ENCODE measurements at regions not wholly inside any gene's neighbourhood (a gene's known extent, or its start where the extent isn't known, plus 50 kb on each side); places are given as distances from the start of the nearest gene placed in this dataset.

DNA sequence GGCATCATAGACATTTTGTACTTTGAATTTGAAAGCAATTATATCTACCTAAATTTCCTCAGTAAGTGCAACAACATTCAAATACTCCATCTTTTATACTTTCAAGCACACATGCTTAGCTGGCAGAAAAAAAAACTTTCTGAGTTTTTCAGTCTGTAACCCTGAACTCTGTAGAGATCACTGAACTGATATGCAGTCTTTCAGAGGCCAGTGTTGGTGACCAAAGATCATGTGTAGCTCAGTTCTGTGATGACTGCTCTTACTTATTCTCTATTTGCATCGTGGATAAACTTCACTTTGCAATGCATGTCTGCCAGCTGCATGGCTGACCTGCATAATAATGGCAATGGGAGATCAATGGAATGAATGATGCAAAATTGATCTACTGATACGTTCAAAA lies 431.3 kb downstream of the FRK start:
- Mint-ChIP-seq H3K4me3 (no peak overlapping the region), H3K27ac (no peak overlapping the region), H3K4me1 (ENCODE audit: low read depth) (no peaks in the 10 kb centered on the region), H3K36me3 (ENCODE audit: low read depth) (no peaks in the 10 kb centered on the region), H3K9me3 (no peaks in the 10 kb centered on the region), H3K27me3 (ENCODE audit: insufficient read depth) (no peaks in the 10 kb centered on the region)
- no peak for TF ChIP-seq CTCF (IDR thresholded peaks at IDR 0.05)
- no peak for DNase-seq

DNA sequence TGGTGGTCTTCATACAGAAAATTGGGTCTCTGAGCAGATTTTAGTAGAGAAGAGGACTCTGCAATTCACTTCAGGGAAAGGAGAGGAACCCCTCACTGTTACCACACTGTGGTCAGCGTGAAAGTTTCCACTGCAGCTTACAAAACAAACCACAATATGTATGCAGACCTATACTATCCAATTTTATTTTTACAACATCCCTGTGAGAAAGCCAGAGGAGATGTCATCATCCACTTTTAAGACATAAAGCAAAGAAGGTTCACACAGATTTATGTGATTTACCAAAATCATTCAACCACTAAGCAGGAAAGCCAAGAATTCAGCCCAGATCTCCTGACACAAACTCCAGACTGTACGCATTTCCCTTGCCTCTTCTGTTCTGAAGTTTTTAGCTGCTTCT lies 442.4 kb downstream of the FRK start:
- DNase-seq: no peak
- TF ChIP-seq CTCF (IDR thresholded peaks at IDR 0.05): no peak
- Mint-ChIP-seq H3K36me3 (ENCODE audit: low read depth) (peaks cover 4% of the 10 kb centered on the region; the same call in 1 of the 2 replicates), H3K4me3 (no peak overlapping the region), H3K27ac (no peak overlapping the region), H3K27me3 (ENCODE audit: insufficient read depth) (no peaks in the 10 kb centered on the region), H3K9me3 (no peaks in the 10 kb centered on the region), H3K4me1 (ENCODE audit: low read depth) (peaks cover 28% of the 10 kb centered on the region)

- H3K27me3 Mint-ChIP-seq (ENCODE audit: insufficient read depth): no peaks in the 10 kb centered on the region
- H3K36me3 Mint-ChIP-seq (ENCODE audit: low read depth): peaks cover 4% of the 10 kb centered on the region; the same call in 1 of the 2 replicates
- no peak overlapping the region for H3K27ac Mint-ChIP-seq
- no peak for DNase-seq
- H3K4me1 Mint-ChIP-seq (ENCODE audit: low read depth): peaks cover 41% of the 10 kb centered on the region
- no peak overlapping the region for H3K4me3 Mint-ChIP-seq
- no peaks in the 10 kb centered on the region for H3K9me3 Mint-ChIP-seq
- no peak for TF ChIP-seq CTCF (IDR thresholded peaks at IDR 0.05)
Measured at GRCh38 chr6:115617031-115617430, 443.7 kb downstream of the FRK start.

- Mint-ChIP-seq H3K4me1 (ENCODE audit: low read depth) (peaks cover 58% of the 10 kb centered on the region), H3K27me3 (ENCODE audit: insufficient read depth) (no peaks in the 10 kb centered on the region), H3K36me3 (ENCODE audit: low read depth) (peaks cover 4% of the 10 kb centered on the region; the same call in 1 of the 2 replicates), H3K27ac (peak overlapping the region; percentile 34; the same call in 1 of the 2 replicates), H3K4me3 (peak overlapping the region; percentile 16; the same call in 1 of the 2 replicates), H3K9me3 (no peaks in the 10 kb centered on the region)
- no peak for TF ChIP-seq CTCF (IDR thresholded peaks at IDR 0.05)
- DNase-seq: peak; percentile 95
Measured at GRCh38 chr6:115613488-115613887, 447.2 kb downstream of the FRK start.

- H3K36me3 Mint-ChIP-seq (ENCODE audit: low read depth): peaks cover 4% of the 10 kb centered on the region; the same call in 1 of the 2 replicates
- no peak for DNase-seq
- H3K4me3 Mint-ChIP-seq: peak overlapping the region; percentile 16; the same call in 1 of the 2 replicates
- TF ChIP-seq CTCF (IDR thresholded peaks at IDR 0.05): no peak
- H3K4me1 Mint-ChIP-seq (ENCODE audit: low read depth): peaks cover 58% of the 10 kb centered on the region
- H3K27ac Mint-ChIP-seq: peak overlapping the region; percentile 34; the same call in 1 of the 2 replicates
- H3K27me3 Mint-ChIP-seq (ENCODE audit: insufficient read depth): no peaks in the 10 kb centered on the region
- H3K9me3 Mint-ChIP-seq: no peaks in the 10 kb centered on the region
Measured at GRCh38 chr6:115612796-115613479, 447.8 kb downstream of the FRK start.

Data from HFFc6 (cell line).